Activated CD8-positive, alpha-beta T cell treated with anti-CD3 and anti-CD28 coated beads for 36 hours (primary cell): ENCODE measurements at regions not wholly inside any gene's neighbourhood (a gene's known extent, or its start where the extent isn't known, plus 50 kb on each side); places are given as distances from the start of the nearest gene placed in this dataset.

ENCODE experiments used
- ATAC-seq: fragments of 200-7000 bp; cut with Tn5 transposase; one replicate; pipeline ENCODE4 v1.10.0; 2021; ENCODE audit warnings: mild to moderate bottlenecking, moderate library complexity
- CTCF ChIA-PET: fragments of 350-600 bp; sonication (Branson Sonifier 250); formaldehyde crosslinking; loops from one replicate; lab custom pipeline; 2021; ENCODE audit warnings: antibody characterized with exemption; lab: Charles Lee
- POLR2A ChIA-PET: fragments of 350-600 bp; sonication (Branson Sonifier 250); formaldehyde crosslinking; loops from one replicate; lab custom pipeline; 2021; ENCODE audit warnings: antibody characterized with exemption; lab: Charles Lee
- DNase-seq: peaks from one replicate; pipeline ENCODE4 v3.0.0-alpha.2; 2020
- H3K27ac Mint-ChIP-seq: one replicate; pipeline ENCODE4 v1.8.0; 2021; ENCODE audit warnings: mild to moderate bottlenecking, mixed read lengths
- H3K27me3 Mint-ChIP-seq: one replicate; pipeline ENCODE4 v1.8.0; 2021; ENCODE audit warnings: mixed read lengths
- H3K36me3 Mint-ChIP-seq: one replicate; pipeline ENCODE4 v1.8.0; 2021; ENCODE audit warnings: low read depth, mixed read lengths
- H3K4me1 Mint-ChIP-seq: one replicate; pipeline ENCODE4 v1.8.0; 2021; ENCODE audit warnings: low read depth, mixed read lengths
- H3K4me3 Mint-ChIP-seq: one replicate; pipeline ENCODE4 v1.8.0; 2021; ENCODE audit warnings: mild to moderate bottlenecking, moderate library complexity, mixed read lengths
- H3K9me3 Mint-ChIP-seq: one replicate; pipeline ENCODE4 v1.8.0; 2021; ENCODE audit warnings: mixed read lengths
- intact Hi-C: fragments of 100-400 bp; cut with micrococcal nuclease; formaldehyde crosslinking; loops from one replicate; pipeline ENCODE4 v1.10.0; 2022
- TF ChIP-seq, protein P1 (sequence below): fragments of 200-600 bp; IDR thresholded peaks from one replicate; pipeline ENCODE4 v1.8.0; 2022; ENCODE audit warnings: antibody characterized with exemption, mild to moderate bottlenecking

DNA sequence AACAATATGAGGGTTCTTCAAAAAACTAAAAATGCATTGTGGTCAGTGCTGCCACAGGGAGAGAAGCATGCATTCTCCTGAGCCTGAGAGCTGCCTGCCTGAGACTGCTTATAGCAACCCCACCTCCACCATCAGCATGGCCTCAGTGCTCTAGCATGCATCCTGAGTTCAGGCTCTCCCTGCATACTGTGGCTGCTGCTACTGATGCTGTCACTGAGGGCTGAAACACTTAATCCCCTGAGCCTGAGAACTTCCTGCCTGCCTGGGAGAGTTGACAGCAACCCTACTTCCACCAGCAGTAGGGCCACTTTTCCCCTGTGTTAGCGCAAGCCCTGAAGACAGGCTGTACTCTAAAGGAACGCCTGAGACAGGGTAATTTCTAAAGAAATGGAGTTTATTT, 206.0 kb downstream of the FBXO4 start:
- Mint-ChIP-seq H3K27ac (no peak overlapping the region), H3K4me1 (no peaks in the 10 kb centered on the region), H3K9me3 (peaks cover 6% of the 10 kb centered on the region), H3K4me3 (no peak overlapping the region), H3K36me3 (no peaks in the 10 kb centered on the region), H3K27me3 (peaks cover 2% of the 10 kb centered on the region)
- ATAC-seq: no peak
- CTCF ChIA-PET: no interaction called here
- TF ChIP-seq, protein P1, sequence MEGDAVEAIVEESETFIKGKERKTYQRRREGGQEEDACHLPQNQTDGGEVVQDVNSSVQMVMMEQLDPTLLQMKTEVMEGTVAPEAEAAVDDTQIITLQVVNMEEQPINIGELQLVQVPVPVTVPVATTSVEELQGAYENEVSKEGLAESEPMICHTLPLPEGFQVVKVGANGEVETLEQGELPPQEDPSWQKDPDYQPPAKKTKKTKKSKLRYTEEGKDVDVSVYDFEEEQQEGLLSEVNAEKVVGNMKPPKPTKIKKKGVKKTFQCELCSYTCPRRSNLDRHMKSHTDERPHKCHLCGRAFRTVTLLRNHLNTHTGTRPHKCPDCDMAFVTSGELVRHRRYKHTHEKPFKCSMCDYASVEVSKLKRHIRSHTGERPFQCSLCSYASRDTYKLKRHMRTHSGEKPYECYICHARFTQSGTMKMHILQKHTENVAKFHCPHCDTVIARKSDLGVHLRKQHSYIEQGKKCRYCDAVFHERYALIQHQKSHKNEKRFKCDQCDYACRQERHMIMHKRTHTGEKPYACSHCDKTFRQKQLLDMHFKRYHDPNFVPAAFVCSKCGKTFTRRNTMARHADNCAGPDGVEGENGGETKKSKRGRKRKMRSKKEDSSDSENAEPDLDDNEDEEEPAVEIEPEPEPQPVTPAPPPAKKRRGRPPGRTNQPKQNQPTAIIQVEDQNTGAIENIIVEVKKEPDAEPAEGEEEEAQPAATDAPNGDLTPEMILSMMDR: no peak
- no peak for DNase-seq
- intact Hi-C loops: no loop called here
- POLR2A ChIA-PET: no interaction called here

DNA sequence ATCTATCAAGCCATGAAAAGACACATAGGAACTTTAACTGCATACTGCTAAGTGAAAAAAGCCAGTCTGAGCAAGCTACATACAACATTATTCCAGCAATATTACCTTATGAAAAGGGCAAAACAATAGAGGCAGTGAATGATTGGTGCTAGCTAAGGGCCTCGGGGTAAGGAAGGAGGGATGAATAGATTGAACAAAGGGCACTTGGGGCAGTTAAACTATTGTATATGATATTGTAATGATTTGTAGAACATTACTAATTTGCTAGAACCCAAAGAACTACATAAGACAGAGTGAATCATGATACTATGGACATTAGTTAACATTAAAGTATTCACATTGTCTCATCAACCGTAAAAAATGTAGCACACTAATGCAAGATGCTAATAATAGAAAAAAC, 218.3 kb downstream of the FBXO4 start:
- no peaks in the 10 kb centered on the region for H3K4me1 Mint-ChIP-seq
- no peak overlapping the region for H3K4me3 Mint-ChIP-seq
- H3K36me3 Mint-ChIP-seq: no peaks in the 10 kb centered on the region
- H3K9me3 Mint-ChIP-seq: peaks cover 9% of the 10 kb centered on the region
- no peak for DNase-seq
- intact Hi-C loops: no loop called here
- TF ChIP-seq, protein P1: no peak
- CTCF ChIA-PET: no interaction called here
- no peak overlapping the region for H3K27ac Mint-ChIP-seq
- POLR2A ChIA-PET: no interaction called here
- no peaks in the 10 kb centered on the region for H3K27me3 Mint-ChIP-seq
- ATAC-seq: no peak

DNA sequence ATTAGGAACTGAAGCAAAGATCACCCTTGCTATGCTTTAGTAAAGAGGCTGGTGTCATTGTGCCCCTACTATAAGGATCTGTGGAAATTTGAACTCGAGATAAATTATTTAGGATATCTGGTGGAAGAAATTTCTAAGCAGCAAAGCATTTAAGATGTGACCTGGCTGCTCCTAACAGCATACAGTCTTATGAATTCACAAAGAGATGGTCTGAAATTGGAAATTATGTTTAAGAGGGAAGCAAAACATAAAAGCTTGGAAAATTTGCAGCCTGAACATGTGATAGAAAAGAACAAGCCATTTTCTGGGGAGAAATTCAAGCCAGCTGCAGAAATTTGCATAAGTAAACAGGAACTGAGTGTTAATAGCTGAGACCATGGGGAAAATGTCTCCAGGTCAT, 223.7 kb downstream of the FBXO4 start:
- H3K9me3 Mint-ChIP-seq: peaks cover 32% of the 10 kb centered on the region
- ATAC-seq (no peak), DNase-seq (no peak)
- TF ChIP-seq, protein P1: no peak
- ChIA-PET CTCF (no interaction called here), POLR2A (no interaction called here)
- no peaks in the 10 kb centered on the region for H3K4me1 Mint-ChIP-seq
- no peak overlapping the region for H3K4me3 Mint-ChIP-seq
- H3K27ac Mint-ChIP-seq: no peak overlapping the region
- no peaks in the 10 kb centered on the region for H3K27me3 Mint-ChIP-seq
- intact Hi-C loops: no loop called here
- H3K36me3 Mint-ChIP-seq: no peaks in the 10 kb centered on the region

DNA sequence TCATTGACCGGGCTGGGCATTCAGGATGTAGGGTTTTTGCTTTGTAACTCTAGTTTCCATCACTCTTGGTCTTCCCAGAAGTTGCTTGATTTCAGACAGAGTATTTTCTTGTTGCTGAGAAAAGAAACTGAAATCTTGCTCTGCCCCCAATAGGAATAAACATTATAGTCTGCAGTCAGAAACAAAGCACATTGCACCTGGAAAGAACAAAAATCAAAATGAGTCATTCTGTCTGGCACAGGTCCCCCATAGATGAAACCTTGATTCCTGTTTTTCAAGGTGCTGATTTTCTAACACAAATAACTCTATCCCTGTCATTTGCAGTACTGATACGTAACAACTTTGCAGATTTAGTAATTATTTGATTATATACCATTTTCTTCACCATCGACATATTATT, 232.1 kb downstream of the FBXO4 start:
- TF ChIP-seq, protein P1: no peak
- ChIA-PET POLR2A (no interaction called here), CTCF (no interaction called here)
- Mint-ChIP-seq H3K4me3 (no peak overlapping the region), H3K27ac (no peak overlapping the region), H3K27me3 (no peaks in the 10 kb centered on the region), H3K36me3 (no peaks in the 10 kb centered on the region), H3K9me3 (no peaks in the 10 kb centered on the region), H3K4me1 (no peaks in the 10 kb centered on the region)
- intact Hi-C loops: no loop called here
- ATAC-seq (no peak), DNase-seq (no peak)

DNA sequence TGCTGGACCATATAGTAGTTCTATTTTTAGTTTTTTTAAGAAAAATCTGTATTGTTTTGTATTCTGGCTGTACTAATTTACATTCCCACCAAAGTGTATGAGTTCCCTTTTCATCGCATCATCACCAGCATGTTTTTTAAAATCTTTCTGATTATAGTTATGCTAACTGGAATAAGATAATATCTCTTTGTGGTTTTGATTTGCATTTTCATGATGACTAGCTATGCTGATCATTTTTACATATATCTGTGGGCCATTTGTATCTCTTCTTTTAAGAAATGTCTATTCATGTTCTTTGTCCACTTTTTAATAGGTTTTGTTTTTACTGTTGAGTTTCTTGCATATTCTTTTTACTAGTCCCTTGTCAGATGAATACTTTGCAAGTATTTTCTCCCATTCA, 238.0 kb downstream of the FBXO4 start:
- Mint-ChIP-seq H3K9me3 (no peaks in the 10 kb centered on the region), H3K4me3 (no peak overlapping the region), H3K27me3 (no peaks in the 10 kb centered on the region), H3K4me1 (no peaks in the 10 kb centered on the region), H3K36me3 (no peaks in the 10 kb centered on the region), H3K27ac (no peak overlapping the region)
- ATAC-seq: no peak
- TF ChIP-seq, protein P1: no peak
- DNase-seq: no peak
- ChIA-PET POLR2A (no interaction called here), CTCF (no interaction called here)
- intact Hi-C loops: no loop called here
